AG09319 (cell line): ENCODE measurements at regions not wholly inside any gene's neighbourhood (a gene's known extent, or its start where the extent isn't known, plus 50 kb on each side); places are given as distances from the start of the nearest gene placed in this dataset.

Experiments
- DNase-seq: peaks from one replicate; pipeline ENCODE4 v3.0.0-alpha.2; 2010; ENCODE audit warnings: low read depth; ENCODE audit errors: extremely low read depth
- CTCF ChIP-seq: IDR thresholded peaks from 2 replicates; pipeline ENCODE4 v1.5.1; 2011; ENCODE audit warnings: low read depth, mild to moderate bottlenecking, inconsistent platforms, low read length, moderate library complexity

DNA sequence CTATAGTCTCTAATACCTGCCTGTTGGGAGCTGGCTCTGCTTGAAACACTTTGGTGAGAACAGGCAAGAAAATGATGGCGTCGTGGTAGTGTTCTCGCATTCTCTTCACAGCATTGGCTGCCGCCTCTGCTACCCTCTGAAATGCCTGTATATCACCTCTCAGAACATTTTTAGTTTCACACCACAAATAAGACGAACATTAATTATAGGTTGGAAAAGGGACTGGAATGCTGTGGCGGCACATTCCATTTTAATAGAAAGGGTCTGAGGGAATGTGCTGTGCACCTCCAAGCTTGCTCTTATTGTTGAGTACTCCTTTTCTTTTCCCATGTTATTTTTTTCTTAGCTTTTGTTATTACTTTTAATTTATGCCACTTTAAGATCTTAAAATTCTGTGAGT lies 134.6 kb upstream of the HMHB1 start:
- no peak for TF ChIP-seq CTCF
- no peak for DNase-seq

GRCh38 chr5:143676802-143677201 lies 135.2 kb upstream of the HMHB1 start:
- no peak for TF ChIP-seq CTCF
- no peak for DNase-seq

DNA sequence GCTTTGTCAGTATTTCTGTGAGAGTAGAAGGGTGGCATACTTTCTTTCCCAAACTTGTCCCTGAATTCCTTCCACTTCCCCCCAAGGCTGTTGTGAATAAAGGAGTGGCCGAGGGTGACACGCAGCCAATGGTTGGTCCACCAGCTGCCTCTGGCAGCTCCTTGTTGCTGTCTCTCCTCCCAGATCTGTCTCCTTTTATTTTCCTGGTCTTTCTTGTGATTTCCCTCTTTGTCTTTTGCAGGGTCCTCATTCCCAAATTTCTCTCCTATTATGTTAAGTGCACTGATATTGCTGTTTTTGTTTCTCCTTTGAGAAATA lies 137.5 kb upstream of the HMHB1 start:
- no peak for TF ChIP-seq CTCF
- no peak for DNase-seq

DNA sequence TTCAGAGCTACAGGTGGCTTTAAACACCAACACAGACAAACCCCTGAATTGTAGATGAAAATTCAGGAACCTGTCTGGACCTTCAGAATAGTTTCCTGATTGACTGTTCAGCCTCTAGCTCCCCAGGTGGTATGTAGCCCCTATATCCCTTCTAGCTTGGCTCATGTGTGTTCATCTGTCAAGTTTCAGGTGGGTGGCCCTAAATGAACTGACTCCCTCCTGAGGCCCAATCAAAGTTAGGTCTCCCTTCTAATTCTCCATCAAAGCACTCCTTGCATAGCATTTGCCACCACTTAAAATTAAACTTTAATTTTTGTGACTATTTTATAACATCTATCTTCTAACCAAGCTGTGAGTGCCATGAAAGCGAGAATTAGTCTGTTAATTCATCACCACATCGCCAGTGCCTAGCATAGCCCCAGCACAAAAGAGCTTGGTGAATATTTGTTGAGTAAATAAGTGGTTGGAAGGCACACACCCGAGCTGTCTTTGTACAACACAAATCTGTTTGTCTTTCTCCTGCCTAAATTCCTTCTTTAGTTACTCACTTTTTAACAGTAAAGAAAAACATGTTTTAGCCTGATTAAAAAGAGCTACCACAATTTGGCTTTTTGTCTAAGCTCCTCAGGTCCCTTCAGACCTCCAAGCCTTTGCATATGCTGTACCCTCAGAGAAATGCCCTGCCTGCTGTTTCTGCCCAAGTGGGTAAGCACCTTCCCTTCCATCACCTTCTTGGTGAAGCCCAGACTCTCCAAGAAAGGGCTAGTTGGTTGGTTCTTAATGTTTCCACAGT lies 138.1 kb upstream of the HMHB1 start:
- DNase-seq, result no peak
- TF ChIP-seq CTCF, result no peak

DNA sequence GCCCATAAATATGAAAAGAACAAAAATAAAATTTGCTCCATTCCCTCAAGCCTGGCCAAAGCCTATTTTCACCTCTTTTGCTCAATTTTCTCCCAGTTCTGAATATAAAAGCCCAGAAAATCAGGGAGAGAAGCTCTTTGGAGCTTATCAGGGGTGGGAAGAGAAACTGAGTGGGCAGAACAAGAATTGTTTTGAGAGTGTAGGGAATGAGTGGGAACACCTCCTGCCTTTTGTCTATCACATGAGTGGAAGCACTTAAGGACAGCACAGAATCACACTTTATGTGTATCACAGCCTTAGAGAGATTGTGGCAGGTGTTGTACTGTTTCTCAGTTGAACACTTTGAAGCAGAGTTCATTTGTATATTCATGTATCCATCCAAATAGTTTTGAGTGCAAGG lies 139.2 kb upstream of the HMHB1 start:
- no peak for TF ChIP-seq CTCF
- DNase-seq, result no peak

GRCh38 chr5:143671674-143672569 lies 140.0 kb upstream of the HMHB1 start:
- DNase-seq, result no peak
- TF ChIP-seq CTCF, result no peak

DNA sequence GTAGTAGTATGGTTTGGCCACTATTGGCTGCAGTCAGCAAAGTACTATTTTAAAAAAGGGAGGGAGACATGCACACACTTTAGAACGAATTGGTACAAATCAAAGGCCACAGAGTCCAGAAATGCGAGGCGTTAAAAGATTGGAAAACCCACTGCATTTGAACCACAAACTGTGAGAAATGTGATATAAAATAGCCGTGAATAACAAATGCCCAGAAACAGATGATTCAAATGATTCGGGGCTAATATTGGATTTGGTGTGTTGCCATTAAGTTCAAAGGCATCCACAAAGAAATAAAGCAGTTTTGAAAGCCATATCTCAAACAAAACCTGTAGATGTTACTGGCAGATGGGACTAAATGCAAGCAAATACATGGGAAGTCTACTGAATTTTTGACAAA lies 140.9 kb upstream of the HMHB1 start:
- DNase-seq, result no peak
- no peak for TF ChIP-seq CTCF
